GM18498 (cell line): ENCODE measurements at regions not wholly inside any gene's neighbourhood (a gene's known extent, or its start where the extent isn't known, plus 50 kb on each side); places are given as distances from the start of the nearest gene placed in this dataset.
"Not testable (repeated sequence)": the region's sequence is repeated elsewhere in the genome, so short reads cannot be mapped to it uniquely, and the experiment has no call there.

Experiments
- ATAC-seq: cut with Tn5 transposase; IDR thresholded peaks from one replicate; pipeline ENCODE4 v1.9.1; 2021; ENCODE audit warnings: mild to moderate bottlenecking, moderate library complexity; ENCODE audit not compliant: unreplicated experiment

- not testable (repeated sequence) for ATAC-seq
These were observed 58.8 kb upstream of the ANKRD30BL start for GRCh38 chr2:132220589-132220988.

GRCh38 chr2:132221886-132222285 lies 60.1 kb upstream of the ANKRD30BL start:
- not testable (repeated sequence) for ATAC-seq

GRCh38 chr2:132252191-132252893 lies 90.6 kb upstream of the ANKRD30BL start:
- ATAC-seq: no peak

- no peak for ATAC-seq
These were observed 91.1 kb upstream of the ANKRD30BL start for GRCh38 chr2:132252894-132253264.

- no peak for ATAC-seq
These were observed 91.9 kb upstream of the ANKRD30BL start for GRCh38 chr2:132253496-132254305.

- ATAC-seq: not testable (repeated sequence)
These were observed 92.7 kb upstream of the ANKRD30BL start for GRCh38 chr2:132254306-132254919.

GRCh38 chr2:132255714-132256113 lies 94.0 kb upstream of the ANKRD30BL start:
- ATAC-seq: no peak

GRCh38 chr2:132256251-132256902 lies 94.6 kb upstream of the ANKRD30BL start:
- ATAC-seq: no peak

- not testable (repeated sequence) for ATAC-seq
These were observed 95.2 kb upstream of the ANKRD30BL start for GRCh38 chr2:132256903-132257300.

GRCh38 chr2:132257301-132258171 lies 95.8 kb upstream of the ANKRD30BL start:
- ATAC-seq: not testable (repeated sequence)

- ATAC-seq: not testable (repeated sequence)
These were observed 97.5 kb upstream of the ANKRD30BL start for GRCh38 chr2:132259276-132259675.

- ATAC-seq: not testable (repeated sequence)
These were observed 103.8 kb upstream of the ANKRD30BL start for GRCh38 chr2:132265595-132265994.

- ATAC-seq: no peak
These were observed 105.3 kb upstream of the ANKRD30BL start for GRCh38 chr2:132267105-132267497.

- ATAC-seq: not testable (repeated sequence)
These were observed 105.9 kb upstream of the ANKRD30BL start for GRCh38 chr2:132267498-132268283.

- not testable (repeated sequence) for ATAC-seq
These were observed 106.7 kb upstream of the ANKRD30BL start for GRCh38 chr2:132268284-132268976.

GRCh38 chr2:132268977-132269523 lies 107.3 kb upstream of the ANKRD30BL start:
- ATAC-seq: no peak

GRCh38 chr2:132270255-132270654 lies 108.5 kb upstream of the ANKRD30BL start:
- no peak for ATAC-seq

GRCh38 chr2:132270981-132271546 lies 109.3 kb upstream of the ANKRD30BL start:
- no peak for ATAC-seq
